Nephron (organoid): ENCODE measurements at regions not wholly inside any gene's neighbourhood (a gene's known extent, or its start where the extent isn't known, plus 50 kb on each side); places are given as distances from the start of the nearest gene placed in this dataset.

Experiments
- H3K27ac Mint-ChIP-seq, 3 experiments: 2 replicates each; pipeline ENCODE4 v1.8.0; 2020; ENCODE audit warnings: mixed read lengths in 3 of 3, mild to moderate bottlenecking in 2 of 3, moderate library complexity in 1 of 3
- H3K27me3 Mint-ChIP-seq: 2 replicates; pipeline ENCODE4 v1.8.0; 2021; ENCODE audit warnings: low read depth, mild to moderate bottlenecking, moderate library complexity, mixed read lengths
- H3K36me3 Mint-ChIP-seq: 2 replicates; pipeline ENCODE4 v1.8.0; 2020; ENCODE audit warnings: low read depth, mixed read lengths
- H3K4me1 Mint-ChIP-seq: 2 replicates; pipeline ENCODE4 v1.8.0; 2020; ENCODE audit warnings: mixed read lengths
- H3K4me3 Mint-ChIP-seq, 3 experiments: 2 replicates each; pipeline ENCODE4 v1.8.0; 2020; ENCODE audit warnings: mild to moderate bottlenecking in 3 of 3, mixed read lengths in 3 of 3, moderate library complexity in 2 of 3
- H3K9me3 Mint-ChIP-seq: 2 replicates; pipeline ENCODE4 v1.8.0; 2020; ENCODE audit warnings: mixed read lengths
- CTCF ChIP-seq, 3 experiments: fragments of 200-600 bp; sonication (generic); IDR thresholded peaks; one replicate each; pipeline ENCODE4 v1.5.0; 2021; ENCODE audit warnings: antibody characterized with exemption in 3 of 3; ENCODE audit not compliant: unreplicated experiment in 3 of 3

DNA sequence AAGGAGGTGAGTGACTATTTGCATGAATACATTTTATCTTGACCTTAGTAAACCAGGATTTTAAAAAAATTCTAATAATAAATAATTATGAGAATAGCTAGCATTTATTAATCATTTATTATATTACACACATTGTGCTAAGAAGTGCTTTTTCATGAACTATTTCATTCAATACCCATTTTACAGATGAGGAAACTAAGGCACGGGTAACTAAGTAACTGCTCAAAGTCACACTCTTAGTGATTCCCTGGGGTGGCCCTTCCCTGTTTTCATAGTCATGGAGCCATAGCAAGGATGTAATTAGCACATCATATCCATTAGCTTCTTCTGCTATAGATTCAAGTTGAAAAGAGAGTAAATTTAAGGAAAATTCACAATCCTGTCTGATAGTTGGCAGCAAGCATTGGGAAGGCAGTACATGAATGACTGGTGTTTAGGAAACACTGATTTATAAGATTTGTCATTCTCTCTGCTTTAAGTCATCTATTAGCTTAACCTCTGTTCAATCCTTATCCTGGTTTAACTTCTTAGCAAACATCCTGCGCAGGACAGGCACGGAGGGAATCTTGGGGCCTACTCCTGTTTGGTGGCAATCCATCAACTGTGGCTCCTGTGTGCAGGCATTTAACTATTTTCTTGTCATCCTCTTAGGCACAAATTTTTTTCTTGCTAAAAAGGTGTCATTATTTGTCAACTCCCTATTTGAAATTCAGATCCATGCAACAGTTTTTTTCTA lies 68.3 kb downstream of the RIN2 start:
- H3K4me3 Mint-ChIP-seq = no peak overlapping the region
- H3K36me3 Mint-ChIP-seq = peaks cover 34% of the 10 kb centered on the region
- TF ChIP-seq CTCF (IDR thresholded peaks at IDR 0.05; ENCODE audit: unreplicated experiment in 3 of 3) = no peak
- H3K9me3 Mint-ChIP-seq = no peaks in the 10 kb centered on the region
- no peak overlapping the region for H3K27ac Mint-ChIP-seq
- peaks cover 42% of the 10 kb centered on the region for H3K4me1 Mint-ChIP-seq
- H3K27me3 Mint-ChIP-seq = no peaks in the 10 kb centered on the region

GRCh38 chr20:19827818-19828217 lies 69.8 kb downstream of the RIN2 start:
- H3K9me3 Mint-ChIP-seq = no peaks in the 10 kb centered on the region

DNA sequence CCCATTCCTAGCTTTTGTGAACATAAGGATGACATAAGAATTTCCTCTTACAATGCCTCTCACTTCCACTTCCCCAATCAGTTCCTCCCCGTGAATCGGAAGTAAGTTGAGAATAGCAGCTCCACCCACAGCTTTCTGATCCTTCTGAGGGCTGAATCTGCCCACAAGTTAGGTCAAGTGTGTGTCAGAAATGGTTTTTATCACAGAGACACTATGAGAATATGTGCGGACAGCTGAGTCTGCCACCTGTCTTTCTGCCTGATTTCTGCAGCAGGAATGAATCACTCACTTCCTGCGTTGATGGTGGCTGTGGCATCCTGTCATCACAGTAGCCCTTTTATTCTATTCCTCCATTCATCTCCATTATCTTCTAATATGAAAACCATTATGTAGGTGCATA lies 70.2 kb downstream of the RIN2 start:
- no peaks in the 10 kb centered on the region for H3K27me3 Mint-ChIP-seq

More at GRCh38 chr20:19827818-19828217, 69.8 kb downstream of the RIN2 start:
- peak overlapping the region; percentile 25 to 69 (median 31) for H3K27ac Mint-ChIP-seq
- H3K4me3 Mint-ChIP-seq = no peak overlapping the region
- TF ChIP-seq CTCF (IDR thresholded peaks at IDR 0.05; ENCODE audit: unreplicated experiment in 3 of 3) = no peak
- H3K36me3 Mint-ChIP-seq = peaks cover 38% of the 10 kb centered on the region
- no peaks in the 10 kb centered on the region for H3K27me3 Mint-ChIP-seq
- H3K4me1 Mint-ChIP-seq = peaks cover 37% of the 10 kb centered on the region

DNA sequence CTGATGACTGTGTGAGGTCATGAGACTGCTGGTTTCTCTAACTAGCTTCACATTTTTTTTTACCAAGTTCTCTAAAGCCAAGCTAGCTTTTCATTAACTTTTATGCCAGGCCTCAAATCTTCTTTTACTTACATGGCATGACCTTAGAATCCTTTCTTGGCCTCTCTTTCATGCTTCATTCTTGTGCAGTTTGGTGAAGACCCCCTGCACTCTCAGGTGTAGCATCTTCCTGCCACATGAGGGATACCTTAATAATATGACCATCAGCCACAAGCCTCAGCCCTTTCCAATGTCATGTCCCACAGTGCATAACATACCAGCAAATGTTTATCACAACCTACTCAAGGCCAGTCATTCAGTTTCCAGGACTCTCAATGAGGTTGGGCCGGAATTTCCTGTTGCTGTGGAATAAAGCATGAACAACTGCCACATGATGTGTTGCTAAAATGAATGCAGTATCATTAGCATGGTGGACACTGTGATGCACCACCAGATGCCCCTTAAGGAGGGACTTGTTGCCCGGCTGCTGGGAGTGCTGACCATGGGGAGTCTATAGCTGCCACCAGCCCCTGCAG lies 72.2 kb downstream of the RIN2 start:
- H3K27me3 Mint-ChIP-seq = no peaks in the 10 kb centered on the region
- H3K36me3 Mint-ChIP-seq = peaks cover 28% of the 10 kb centered on the region
- no peak for TF ChIP-seq CTCF (IDR thresholded peaks at IDR 0.05; ENCODE audit: unreplicated experiment in 3 of 3)
- H3K27ac Mint-ChIP-seq = no peak overlapping the region
- H3K4me1 Mint-ChIP-seq = peaks cover 24% of the 10 kb centered on the region
- H3K4me3 Mint-ChIP-seq = no peak overlapping the region
- no peaks in the 10 kb centered on the region for H3K9me3 Mint-ChIP-seq

More for the DNA sequence above, 70.2 kb downstream of the RIN2 start:
- no peak overlapping the region for H3K4me3 Mint-ChIP-seq
- H3K36me3 Mint-ChIP-seq = peaks cover 40% of the 10 kb centered on the region
- TF ChIP-seq CTCF (IDR thresholded peaks at IDR 0.05; ENCODE audit: unreplicated experiment in 3 of 3) = no peak
- H3K4me1 Mint-ChIP-seq = peaks cover 39% of the 10 kb centered on the region
- no peaks in the 10 kb centered on the region for H3K9me3 Mint-ChIP-seq
- peak overlapping the region; percentile 25 to 69 (median 31) for H3K27ac Mint-ChIP-seq

DNA sequence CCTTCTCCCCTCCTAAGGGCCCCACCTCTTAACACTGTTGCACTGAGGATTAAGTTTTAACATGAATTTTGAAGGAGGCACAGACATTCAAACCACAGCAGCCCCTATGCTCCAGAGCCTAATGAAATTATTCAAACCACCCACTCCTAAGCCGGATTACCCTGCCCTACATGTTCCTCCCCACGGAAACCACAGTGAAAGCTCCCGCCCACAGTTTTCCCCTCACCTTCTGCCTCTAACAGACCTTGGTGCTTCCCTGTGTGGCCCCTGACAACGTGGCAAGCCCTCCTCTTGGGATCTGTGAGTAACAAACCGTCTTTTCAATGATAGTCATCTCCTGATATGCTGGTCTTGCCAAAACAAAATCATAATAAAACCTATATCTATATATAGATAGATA lies 74.8 kb downstream of the RIN2 start:
- no peaks in the 10 kb centered on the region for H3K9me3 Mint-ChIP-seq
- TF ChIP-seq CTCF (IDR thresholded peaks at IDR 0.05; ENCODE audit: unreplicated experiment in 3 of 3) = no peak
- H3K27ac Mint-ChIP-seq = no peak overlapping the region
- H3K4me3 Mint-ChIP-seq = no peak overlapping the region
- H3K36me3 Mint-ChIP-seq = peaks cover 25% of the 10 kb centered on the region
- no peaks in the 10 kb centered on the region for H3K27me3 Mint-ChIP-seq
- H3K4me1 Mint-ChIP-seq = peaks cover 17% of the 10 kb centered on the region

GRCh38 chr20:19833395-19833794 lies 75.3 kb downstream of the RIN2 start:
- Mint-ChIP-seq H3K4me3 (no peak overlapping the region), H3K4me1 (peaks cover 12% of the 10 kb centered on the region), H3K36me3 (peaks cover 28% of the 10 kb centered on the region), H3K27ac (no peak overlapping the region), H3K9me3 (no peaks in the 10 kb centered on the region), H3K27me3 (no peaks in the 10 kb centered on the region)
- TF ChIP-seq CTCF (IDR thresholded peaks at IDR 0.05; ENCODE audit: unreplicated experiment in 3 of 3) = no peak
